NCI-H1417 treated with DMSO at 0.1 percent for 48 hours (cell line): ENCODE measurements at regions not wholly inside any gene's neighbourhood (a gene's known extent, or its start where the extent isn't known, plus 50 kb on each side); places are given as distances from the start of the nearest gene placed in this dataset.

Experiments
- DNase-seq: peaks from one replicate; lab custom pipeline; 2025; lab: John Stamatoyannopoulos, UW

DNA sequence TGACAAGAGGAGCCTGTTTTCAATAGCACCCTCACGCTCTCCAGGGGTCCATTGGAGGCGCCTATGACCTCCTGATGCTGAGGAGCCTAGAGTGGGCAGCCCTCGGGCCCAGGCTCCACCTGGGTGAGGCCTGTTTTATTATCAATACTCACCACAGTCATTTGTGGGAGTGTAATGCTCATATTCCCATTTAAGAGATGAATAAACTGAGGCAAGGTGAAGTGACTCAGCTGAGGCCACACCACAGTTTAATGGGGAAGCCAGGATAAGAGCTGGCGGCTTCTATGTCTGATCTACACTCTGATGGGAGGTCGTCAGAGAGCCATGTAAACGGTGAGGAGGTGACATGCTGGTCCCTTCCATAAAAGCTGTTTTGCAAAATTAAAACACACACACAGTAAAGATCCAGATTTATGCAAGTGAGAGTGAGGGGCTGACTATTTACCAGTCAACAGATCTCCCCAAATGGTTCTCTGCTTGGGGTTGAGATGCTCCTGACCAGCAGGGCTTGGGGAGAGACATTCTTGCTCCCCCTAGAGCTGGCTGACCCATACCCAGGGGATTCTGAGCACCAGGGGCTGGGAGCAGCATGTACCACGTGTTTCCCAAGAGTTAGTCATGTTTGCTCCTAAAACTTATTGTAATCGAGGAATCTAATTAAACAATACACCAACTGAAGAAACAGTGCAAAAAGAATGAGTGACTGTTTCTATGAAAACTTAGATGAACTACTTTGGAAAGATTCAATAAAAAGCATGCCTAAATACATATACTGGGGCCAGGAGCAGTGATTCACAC, 81.0 kb upstream of the INSIG1 start:
- DNase-seq: no peak

DNA sequence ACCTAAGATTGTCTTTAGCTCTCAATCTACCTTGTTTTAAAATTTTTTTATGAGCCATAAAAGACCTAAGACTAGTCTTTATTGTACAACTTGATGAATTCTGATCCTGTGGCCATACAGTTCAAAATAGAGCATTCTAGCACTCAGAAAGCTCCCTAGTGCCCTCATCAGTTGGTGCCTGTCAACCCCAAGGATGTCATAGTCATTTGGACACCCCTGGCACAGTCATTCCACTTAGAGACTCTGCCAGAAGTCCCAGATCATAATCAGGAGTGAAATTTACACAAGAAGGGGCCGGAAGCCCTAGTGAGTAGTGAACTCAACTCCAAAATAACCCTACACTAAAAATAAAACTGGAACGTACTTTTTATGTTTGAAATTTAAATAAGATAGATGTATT, 80.0 kb upstream of the INSIG1 start:
- DNase-seq: no peak

DNA sequence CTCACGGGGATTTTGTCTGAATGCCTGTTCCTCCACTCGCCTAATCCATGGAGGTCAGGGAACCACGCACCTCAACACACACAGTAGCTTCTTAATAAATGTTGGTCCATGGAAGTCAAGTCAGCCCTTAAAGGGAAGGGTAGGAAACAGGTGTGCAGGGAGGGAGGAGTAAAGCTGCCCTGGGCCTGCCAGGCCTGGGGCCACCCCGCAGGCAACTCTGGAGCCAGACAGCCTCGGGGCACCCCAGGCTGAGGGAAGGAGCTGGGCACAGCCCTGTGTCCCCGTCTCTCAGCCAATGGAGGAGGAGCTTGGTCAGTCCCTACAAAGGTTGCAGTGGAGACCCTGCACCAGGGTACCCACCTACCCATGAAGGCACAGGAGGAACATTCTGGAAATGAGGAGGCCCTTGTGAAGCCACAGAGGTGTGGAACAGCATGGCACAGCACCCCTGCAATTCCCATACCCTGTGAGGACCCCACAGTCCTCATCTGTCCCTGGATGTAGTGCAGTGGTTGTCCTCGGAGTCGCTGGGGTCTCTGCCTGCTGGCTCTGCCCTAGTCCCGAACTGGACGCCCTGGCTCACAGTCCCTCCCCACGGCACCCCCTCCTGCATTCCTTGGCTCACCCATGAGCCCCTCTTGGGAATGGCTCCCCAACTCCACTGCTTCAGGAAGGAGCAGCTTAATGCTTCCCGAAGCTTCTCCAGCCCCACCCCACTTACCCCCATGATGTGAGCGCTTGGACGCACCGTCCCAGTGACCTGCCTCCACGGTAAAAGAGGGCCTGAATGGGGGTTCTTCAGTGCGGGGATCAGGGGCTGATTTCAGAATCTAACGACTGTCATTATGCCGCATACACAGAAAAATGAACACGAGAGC, 79.2 kb upstream of the INSIG1 start:
- DNase-seq: no peak

DNA sequence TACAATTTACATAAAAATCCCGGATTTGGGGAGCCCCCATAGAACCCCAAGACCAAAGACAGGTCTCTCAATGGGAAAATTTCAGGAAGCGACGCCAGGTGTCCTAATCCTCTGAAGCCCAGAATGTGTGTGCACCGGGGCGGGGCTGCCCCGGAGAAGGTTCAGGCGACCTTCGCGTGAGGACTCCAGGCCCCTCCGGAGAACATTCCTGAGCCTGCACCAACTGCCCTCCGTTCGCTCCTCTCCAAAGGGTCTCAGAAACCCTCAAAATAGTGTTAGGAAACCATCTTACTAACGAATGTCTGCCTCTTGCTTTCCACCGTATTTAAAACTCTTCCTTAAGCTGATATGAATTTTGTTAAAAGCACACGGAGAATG, 78.5 kb upstream of the INSIG1 start:
- DNase-seq: no peak

DNA sequence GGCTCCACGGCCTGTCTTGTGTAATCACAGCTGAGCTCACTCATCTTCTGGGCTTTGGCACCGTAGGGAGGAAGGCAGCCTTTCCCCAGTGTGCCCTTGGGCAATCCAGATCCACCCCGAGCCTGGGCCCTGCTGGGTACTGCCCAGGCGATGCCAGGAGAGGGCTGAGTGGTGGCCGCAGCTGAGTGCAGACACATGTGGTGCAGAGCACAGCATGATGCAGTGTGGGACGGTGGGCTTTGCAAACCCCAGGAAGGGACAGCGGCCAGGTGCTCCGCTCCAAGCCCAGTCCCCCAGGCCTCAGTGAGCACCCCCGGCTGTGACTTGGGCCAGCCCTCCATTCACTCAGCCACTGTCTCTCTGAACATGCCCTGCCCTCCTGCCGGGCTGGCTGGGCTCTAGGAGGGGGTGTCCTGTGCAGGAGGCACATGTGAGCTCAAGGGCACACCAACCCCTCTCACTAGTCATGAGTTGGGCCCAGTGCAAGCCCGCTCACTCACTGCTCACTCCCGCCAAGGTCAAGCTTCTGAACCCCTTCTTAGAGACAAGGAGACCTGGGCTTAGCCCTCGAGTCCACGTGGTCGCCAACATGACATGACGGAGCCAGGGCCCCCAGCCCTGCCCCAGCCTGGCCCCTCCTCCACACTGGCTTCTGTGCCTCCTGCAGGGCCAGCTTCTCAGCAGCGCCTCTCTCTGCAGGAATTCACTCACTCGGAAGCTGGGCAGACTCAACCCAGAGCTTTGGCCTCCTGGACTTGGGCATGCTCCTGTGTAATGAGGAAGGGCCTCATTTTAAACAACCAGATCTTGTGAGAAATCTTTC, 77.5 kb upstream of the INSIG1 start:
- DNase-seq: no peak

DNA sequence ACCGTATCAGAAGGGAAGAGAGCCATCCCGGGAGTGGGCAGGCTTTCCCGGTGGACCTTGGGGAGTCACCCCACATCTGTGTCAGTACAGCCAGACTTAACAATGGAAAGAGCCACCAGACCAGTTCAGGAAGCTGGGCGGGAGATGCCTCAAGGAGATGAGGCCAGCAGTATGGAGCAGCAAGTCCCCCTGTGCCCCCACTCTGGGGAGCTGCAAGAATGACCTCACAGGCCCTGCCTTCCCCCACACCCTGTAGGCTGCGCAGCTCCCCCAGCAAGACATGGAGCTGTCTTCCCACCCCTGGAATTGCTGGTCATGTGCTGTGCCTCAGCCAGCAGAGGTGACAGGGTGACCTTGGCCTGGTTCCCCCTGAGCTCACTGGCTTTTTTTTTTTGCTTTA, 76.8 kb upstream of the INSIG1 start:
- no peak for DNase-seq

DNA sequence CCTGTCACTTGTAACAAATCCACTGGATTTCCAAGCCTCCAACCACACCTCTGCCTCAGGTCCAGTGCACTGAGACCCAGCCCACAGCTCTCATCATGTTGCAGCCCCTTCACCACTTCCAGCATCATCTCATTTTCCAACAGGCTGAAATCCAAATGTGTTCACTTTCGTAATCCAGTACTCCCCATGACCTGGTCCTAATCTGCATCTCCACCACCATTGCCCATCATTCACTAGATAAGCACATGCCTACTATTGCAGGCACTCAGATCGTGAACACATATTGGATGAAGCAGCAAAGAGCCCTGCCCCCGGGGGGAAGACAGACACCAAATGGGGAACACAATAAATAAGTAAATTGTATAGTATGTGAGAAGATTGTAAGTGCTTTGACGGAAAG, 76.1 kb upstream of the INSIG1 start:
- no peak for DNase-seq

DNA sequence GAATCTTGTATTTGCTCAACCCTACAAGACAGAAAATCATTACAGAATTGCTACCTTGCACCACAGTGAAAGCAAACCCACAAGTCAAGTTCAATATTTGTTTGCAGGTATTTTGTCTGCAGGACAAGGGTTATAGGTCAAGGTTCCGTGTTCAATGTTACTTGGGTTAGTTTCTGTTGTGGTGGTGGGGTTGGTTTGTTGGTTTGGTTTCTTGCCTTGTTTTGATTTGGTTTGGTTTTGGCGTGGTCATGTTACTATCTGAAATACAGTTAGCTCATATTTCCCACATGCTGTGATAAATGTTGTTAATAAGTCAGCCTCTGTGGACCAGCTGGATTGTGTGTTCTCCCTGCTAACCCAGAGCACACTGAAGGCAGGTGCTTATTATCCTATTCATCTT, 75.6 kb upstream of the INSIG1 start:
- peak; percentile 10 for DNase-seq

DNA sequence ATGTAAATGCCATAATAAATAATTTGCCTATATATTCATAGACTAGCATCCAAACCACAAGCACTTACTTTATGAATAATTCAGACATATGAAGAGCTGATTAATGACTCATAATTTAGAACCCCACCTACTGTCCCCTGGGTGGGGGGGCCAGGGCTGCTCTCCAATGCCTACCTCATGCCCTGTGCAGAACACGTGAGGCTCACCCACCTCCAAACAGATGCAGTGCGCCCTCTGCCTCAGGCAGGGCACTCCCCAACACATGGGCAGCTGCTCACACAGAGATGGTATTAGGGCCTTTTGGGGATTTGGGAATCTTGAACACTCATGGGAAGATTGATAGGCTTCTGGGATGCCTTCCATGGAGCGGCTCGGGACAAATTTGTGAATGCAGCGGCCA, 75.1 kb upstream of the INSIG1 start:
- no peak for DNase-seq

DNA sequence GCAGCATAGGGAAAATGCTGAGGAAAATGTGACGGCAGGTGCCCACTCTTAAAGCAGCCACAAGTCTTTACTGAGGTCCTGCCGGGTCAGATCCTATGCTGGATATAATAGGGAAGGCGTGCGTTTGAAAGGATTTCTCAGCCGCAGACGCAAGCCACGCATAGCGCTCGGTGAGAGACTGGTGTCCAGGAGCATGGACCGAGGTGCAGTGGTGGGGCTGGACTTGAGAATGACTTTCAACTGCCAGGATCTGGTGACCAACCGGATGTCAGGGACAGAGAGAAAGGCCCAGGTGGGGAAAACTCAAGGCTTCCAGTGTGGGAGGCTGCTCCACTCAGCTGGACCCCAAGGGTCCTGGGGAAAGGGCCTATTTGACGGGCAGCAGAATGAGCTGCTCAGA, 74.7 kb upstream of the INSIG1 start:
- DNase-seq: no peak

DNA sequence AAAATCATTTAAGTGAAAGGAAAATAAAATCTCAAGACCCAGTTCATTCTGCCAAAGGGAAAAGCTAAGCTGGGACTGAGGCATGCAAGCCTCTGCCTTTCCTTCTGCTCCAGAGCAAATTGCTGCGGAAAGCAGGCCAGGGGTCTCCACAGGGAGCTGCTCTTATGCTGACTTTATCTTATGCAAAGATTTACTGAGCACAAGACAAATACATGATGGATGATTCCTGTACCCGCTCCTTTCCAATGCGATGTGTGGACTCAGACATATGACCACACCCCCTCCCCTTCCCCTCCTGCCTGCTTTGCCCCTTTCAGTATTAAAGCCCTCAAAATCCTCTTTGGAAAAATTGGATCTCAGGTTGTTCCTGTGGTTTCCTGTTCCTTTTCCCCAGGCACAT, 74.2 kb upstream of the INSIG1 start:
- DNase-seq: no peak

DNA sequence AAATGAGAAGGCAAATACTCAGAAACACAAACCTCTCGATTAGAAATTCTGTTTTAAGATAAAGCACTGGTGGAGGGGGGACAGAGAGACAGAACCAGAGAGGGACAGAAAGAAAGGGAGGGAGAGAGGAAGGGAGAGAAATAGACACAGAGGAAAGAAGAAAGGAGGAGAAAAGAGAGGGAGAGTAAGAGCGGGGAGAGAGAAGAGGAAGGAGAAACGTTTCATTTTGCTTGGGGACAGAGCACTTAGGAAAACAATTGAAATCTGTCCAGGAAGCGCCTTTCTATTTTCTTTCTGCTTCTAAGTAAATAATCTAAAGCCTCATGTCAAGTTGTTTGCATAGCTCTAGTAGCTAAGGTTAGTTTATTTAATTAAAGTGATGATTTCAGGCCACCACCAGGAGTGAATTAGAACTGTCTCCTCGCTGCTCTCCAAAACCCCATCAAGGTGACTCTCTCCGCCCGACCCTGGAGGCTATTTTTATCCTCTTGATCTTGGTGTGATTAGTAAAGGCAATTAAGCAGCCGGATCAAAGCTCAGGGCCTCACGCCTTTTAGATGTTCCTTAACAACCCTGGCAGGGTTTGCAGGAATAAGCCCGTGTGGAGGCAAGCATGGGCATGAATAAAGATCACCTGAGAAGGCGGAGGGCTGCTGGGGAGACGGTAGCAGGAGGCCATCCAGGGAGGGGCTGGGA, 73.4 kb upstream of the INSIG1 start:
- peak; percentile 45 for DNase-seq

DNA sequence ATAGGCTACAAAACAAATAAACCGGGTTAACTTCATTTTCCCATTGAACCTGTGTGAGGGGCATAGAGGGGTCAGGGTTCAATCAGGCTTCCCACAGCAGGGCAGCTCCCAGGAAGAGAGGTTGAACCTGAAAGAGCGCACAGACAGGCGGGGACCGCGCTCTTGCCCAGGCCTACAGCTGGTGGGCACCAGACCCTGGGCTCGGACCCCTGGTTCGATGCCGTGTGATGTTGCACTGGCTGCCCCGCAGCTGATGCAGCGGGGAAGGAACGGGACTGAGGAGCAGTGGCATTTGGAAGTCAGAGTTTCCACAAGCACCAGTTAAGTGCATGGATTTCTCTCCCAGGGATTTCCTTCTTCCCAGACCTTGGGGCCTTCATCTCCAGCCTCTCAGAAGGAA, 72.6 kb upstream of the INSIG1 start:
- no peak for DNase-seq

DNA sequence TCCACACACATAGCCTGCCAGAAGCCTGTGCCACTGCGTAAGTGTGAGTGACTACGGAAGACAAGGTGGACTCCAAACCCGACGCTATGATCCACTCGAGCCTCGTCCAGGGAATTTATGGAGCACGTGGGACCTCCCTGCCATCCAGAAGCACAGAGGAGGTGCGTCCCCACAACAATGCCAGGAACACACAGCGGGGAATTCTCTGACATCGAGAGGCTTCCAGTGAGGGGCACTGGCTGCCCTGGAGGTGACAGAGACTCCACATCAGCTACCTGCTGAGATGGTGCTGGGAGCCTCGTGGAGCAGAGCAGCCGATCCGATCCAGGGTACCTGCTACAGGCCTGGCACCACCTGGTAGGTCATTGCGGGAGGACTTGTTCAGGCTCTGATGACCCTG, 72.2 kb upstream of the INSIG1 start:
- DNase-seq: no peak

DNA sequence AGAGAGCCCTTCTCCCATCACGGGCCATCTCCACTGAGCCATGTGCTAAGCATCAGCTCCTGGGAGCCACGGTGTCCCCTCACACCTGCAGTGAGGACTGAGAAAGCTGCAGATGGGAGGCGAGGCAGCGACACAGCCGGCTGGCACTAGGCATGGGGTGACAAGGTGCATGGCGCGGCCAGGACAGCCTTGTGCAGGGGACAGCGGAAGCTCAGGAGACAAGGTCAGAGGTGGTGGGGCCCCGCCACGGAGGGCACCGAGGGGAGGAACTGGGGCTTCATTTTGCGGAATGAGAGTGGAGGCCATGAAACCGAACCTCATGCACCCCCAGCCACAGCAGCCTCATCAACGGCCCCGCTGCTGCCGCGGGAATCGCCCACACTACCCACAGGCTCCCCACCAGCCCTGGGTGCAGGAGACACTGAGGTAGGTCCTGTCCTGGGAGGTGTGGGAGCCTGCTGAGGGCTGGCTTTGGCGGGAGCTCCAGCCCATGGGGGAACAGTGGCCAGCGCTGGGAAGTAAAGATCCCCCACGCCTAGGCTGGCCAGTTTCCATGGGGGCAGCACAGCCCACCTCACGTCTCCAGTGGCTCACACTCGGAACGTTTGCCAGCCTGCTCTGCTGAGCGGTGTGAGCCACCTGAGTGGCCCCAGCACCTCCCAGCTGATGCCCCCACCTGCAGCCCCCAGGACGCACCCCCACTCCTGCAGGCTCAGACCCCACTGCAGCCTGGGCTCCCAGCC, 71.2 kb upstream of the INSIG1 start:
- no peak for DNase-seq

DNA sequence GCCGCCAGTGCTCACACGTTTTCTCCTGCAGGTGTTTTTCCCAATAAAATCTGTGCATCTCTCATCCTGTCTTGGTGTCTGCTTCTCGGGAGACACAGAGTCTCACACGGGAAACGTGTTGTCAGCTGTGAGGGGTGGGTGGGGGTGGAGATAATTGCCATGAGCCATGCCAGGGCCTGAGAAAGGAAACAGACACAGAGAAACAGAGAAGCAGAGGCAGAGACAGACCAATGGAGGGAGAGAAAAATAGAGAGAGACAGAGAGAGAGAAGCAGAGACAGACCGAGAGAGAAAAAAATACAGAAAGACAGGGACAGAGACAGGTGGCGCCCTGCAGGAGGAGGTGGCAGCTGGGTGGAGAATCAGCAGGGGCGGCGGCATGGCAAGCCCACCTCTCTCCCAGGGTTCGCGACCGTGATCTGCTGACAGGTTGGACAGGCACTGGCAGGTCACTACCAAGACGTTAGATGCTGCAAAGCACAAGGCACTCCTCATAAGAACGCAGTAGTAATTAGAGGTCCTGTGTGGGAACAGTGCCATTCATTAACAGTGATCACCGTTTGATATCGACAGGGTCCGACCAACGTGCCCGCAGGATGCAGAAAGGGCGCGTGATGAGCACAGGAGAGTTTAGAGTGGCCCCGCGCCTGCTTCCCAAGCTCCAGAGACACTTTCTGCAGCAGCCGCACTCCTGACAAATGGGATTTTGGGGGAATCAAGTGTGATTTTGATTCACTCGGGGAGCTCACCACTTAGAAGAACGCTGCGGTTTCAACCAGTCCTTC, 70.5 kb upstream of the INSIG1 start:
- no peak for DNase-seq

DNA sequence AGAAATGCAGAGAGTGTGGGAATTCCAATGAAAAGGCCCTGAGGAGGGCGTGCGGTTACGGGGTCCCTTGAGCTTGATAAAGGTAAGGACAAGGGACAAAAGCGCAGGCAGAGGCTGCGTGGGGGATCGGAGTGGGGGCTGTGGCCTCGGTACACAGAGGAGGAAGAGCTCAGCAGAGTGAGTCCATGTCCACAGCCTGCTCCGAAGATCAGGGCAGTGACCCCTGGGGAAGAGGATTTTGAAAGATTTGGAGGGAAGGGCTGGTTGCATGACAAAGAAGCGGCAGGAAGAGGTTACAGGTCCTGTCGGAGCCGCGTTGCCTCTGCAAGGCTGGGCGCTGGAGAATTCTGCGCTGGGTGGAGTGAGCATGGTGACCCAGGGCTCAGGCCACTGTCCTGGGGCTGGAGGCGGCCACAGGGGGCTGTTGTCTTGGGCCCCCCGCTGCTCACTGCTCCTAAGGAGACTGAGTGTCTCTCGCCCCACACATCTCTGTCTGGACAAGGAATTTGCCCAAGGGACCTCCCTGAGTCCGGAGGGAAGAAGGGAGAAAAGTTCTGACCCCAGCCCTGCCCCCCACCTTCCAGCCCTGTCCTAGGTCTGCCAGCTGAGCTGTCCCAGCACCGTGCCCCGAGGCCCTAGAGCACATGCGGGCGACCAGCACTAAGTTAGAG, 69.8 kb upstream of the INSIG1 start:
- DNase-seq: no peak

DNA sequence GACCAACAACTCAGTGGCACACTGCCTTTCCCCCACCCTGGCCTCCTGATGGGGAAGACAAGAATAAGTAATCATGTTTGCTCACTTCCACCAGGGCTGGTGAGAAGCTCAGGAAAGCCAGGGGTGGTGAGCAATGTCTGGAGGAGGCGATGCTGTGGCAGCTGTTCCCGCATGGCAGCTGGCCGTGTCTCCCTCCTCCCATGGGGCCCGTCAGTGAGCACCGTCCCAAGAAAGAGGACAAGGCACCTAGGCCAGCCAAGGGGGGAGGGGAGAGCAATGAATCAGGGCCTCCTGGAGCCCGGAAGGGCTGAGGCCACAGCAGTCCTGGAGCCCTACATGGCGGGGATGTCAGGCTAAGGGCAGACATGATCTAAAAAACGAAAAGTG, 69.2 kb upstream of the INSIG1 start:
- no peak for DNase-seq

DNA sequence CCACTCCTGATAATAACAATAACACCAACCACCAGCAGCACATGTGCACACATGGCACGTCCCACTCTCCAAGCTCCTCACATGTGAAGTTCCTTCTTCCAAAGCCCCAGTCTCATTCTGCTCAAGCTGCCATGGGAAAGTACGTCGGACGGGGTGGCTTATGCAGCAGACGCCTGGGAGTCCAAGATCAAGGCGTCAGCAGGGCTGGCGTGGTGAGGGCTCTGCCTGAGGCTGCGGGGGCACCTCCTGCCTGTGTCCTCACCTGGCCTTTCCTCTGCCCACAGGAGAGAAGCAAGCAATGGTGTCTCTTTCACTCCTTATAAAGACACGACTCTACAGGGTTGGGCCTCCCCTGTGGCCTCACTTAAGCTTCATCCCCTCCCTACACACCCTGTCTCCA, 68.8 kb upstream of the INSIG1 start:
- DNase-seq: no peak
